ENCODE measurements at regions not wholly inside any gene's neighbourhood (a gene's known extent, or its start where the extent isn't known, plus 50 kb on each side); places are given as distances from the start of the nearest gene placed in this dataset.

- TF ChIP-seq EZH2 (IDR thresholded peaks at IDR 0.05; ENCODE audit: borderline replicate concordance, control insufficient read depth, low read depth, low read length), result no peak
- no peak for TF ChIP-seq HCFC1 (IDR thresholded peaks at IDR 0.05; ENCODE audit: low read length)
- TF ChIP-seq, protein P1, sequence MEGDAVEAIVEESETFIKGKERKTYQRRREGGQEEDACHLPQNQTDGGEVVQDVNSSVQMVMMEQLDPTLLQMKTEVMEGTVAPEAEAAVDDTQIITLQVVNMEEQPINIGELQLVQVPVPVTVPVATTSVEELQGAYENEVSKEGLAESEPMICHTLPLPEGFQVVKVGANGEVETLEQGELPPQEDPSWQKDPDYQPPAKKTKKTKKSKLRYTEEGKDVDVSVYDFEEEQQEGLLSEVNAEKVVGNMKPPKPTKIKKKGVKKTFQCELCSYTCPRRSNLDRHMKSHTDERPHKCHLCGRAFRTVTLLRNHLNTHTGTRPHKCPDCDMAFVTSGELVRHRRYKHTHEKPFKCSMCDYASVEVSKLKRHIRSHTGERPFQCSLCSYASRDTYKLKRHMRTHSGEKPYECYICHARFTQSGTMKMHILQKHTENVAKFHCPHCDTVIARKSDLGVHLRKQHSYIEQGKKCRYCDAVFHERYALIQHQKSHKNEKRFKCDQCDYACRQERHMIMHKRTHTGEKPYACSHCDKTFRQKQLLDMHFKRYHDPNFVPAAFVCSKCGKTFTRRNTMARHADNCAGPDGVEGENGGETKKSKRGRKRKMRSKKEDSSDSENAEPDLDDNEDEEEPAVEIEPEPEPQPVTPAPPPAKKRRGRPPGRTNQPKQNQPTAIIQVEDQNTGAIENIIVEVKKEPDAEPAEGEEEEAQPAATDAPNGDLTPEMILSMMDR (IDR thresholded peaks at IDR 0.05 in 2 of 3, conservative IDR thresholded peaks at IDR 0.05 in 1 of 3; ENCODE audit: control insufficient read depth in 2 of 3, extremely low read depth in 1 of 3, insufficient read depth in 1 of 3, low read depth in 3 of 3, low read length in 3 of 3), result no peak
- no peak for TF ChIP-seq POLR2A (IDR thresholded peaks at IDR 0.05; ENCODE audit: low read depth, low read length)
- no peak for TF ChIP-seq NRF1 (conservative IDR thresholded peaks at IDR 0.05; ENCODE audit: low read depth, low read length)
Observed at GRCh38 chr11:127223026-127223425, 222.5 kb upstream of the KIRREL3 start.

Measured in GM12878 (cell line).